ENCODE measurements at regions not wholly inside any gene's neighbourhood (a gene's known extent, or its start where the extent isn't known, plus 50 kb on each side); places are given as distances from the start of the nearest gene placed in this dataset.

GRCh38 chr18:67589325-67589724 lies 72.8 kb upstream of the DSEL start:
- Mint-ChIP-seq H3K36me3 (ENCODE audit: unreplicated experiment) (no peaks in the 10 kb centered on the region), H3K27me3 (ENCODE audit: unreplicated experiment) (no peaks in the 10 kb centered on the region), H3K4me3 (ENCODE audit: unreplicated experiment) (no peak overlapping the region), H3K4me1 (ENCODE audit: low read depth, unreplicated experiment) (peaks cover 11% of the 10 kb centered on the region), H3K27ac (ENCODE audit: unreplicated experiment) (no peak overlapping the region), H3K9me3 (ENCODE audit: unreplicated experiment) (no peaks in the 10 kb centered on the region)
- TF ChIP-seq CTCF (IDR thresholded peaks at IDR 0.05; ENCODE audit: partially characterized antibody, unreplicated experiment) = no peak
- DNase-seq = no peak

GRCh38 chr18:67586101-67586500 lies 69.6 kb upstream of the DSEL start:
- H3K27me3 Mint-ChIP-seq (ENCODE audit: unreplicated experiment) = no peaks in the 10 kb centered on the region
- no peak overlapping the region for H3K27ac Mint-ChIP-seq (ENCODE audit: unreplicated experiment)
- H3K4me1 Mint-ChIP-seq (ENCODE audit: low read depth, unreplicated experiment) = peaks cover 11% of the 10 kb centered on the region
- no peaks in the 10 kb centered on the region for H3K9me3 Mint-ChIP-seq (ENCODE audit: unreplicated experiment)
- no peaks in the 10 kb centered on the region for H3K36me3 Mint-ChIP-seq (ENCODE audit: unreplicated experiment)
- no peak for DNase-seq
- TF ChIP-seq CTCF (IDR thresholded peaks at IDR 0.05; ENCODE audit: partially characterized antibody, unreplicated experiment) = no peak
- no peak overlapping the region for H3K4me3 Mint-ChIP-seq (ENCODE audit: unreplicated experiment)

- Mint-ChIP-seq H3K9me3 (ENCODE audit: unreplicated experiment) (no peaks in the 10 kb centered on the region), H3K4me1 (ENCODE audit: low read depth, unreplicated experiment) (peaks cover 5% of the 10 kb centered on the region), H3K27ac (ENCODE audit: unreplicated experiment) (no peak overlapping the region), H3K36me3 (ENCODE audit: unreplicated experiment) (no peaks in the 10 kb centered on the region), H3K27me3 (ENCODE audit: unreplicated experiment) (no peaks in the 10 kb centered on the region), H3K4me3 (ENCODE audit: unreplicated experiment) (no peak overlapping the region)
- no peak for DNase-seq
- TF ChIP-seq CTCF (IDR thresholded peaks at IDR 0.05; ENCODE audit: partially characterized antibody, unreplicated experiment) = no peak
Measured at GRCh38 chr18:67583621-67584020, 67.1 kb upstream of the DSEL start.

GRCh38 chr18:67582488-67582887 lies 66.0 kb upstream of the DSEL start:
- H3K27ac Mint-ChIP-seq (ENCODE audit: unreplicated experiment) = no peak overlapping the region
- no peaks in the 10 kb centered on the region for H3K36me3 Mint-ChIP-seq (ENCODE audit: unreplicated experiment)
- DNase-seq = no peak
- TF ChIP-seq CTCF (IDR thresholded peaks at IDR 0.05; ENCODE audit: partially characterized antibody, unreplicated experiment) = no peak
- no peaks in the 10 kb centered on the region for H3K9me3 Mint-ChIP-seq (ENCODE audit: unreplicated experiment)
- H3K27me3 Mint-ChIP-seq (ENCODE audit: unreplicated experiment) = no peaks in the 10 kb centered on the region
- peaks cover 5% of the 10 kb centered on the region for H3K4me1 Mint-ChIP-seq (ENCODE audit: low read depth, unreplicated experiment)
- no peak overlapping the region for H3K4me3 Mint-ChIP-seq (ENCODE audit: unreplicated experiment)

GRCh38 chr18:67581178-67581577 lies 64.7 kb upstream of the DSEL start:
- Mint-ChIP-seq H3K9me3 (ENCODE audit: unreplicated experiment) (no peaks in the 10 kb centered on the region), H3K27me3 (ENCODE audit: unreplicated experiment) (no peaks in the 10 kb centered on the region), H3K27ac (ENCODE audit: unreplicated experiment) (no peak overlapping the region), H3K36me3 (ENCODE audit: unreplicated experiment) (no peaks in the 10 kb centered on the region), H3K4me1 (ENCODE audit: low read depth, unreplicated experiment) (peaks cover 5% of the 10 kb centered on the region), H3K4me3 (ENCODE audit: unreplicated experiment) (no peak overlapping the region)
- no peak for DNase-seq
- no peak for TF ChIP-seq CTCF (IDR thresholded peaks at IDR 0.05; ENCODE audit: partially characterized antibody, unreplicated experiment)

All from glutamatergic neuron (in vitro differentiated cells).